NCI-H82 treated with DMSO at 0.1 percent for 48 hours (cell line): ENCODE measurements at regions not wholly inside any gene's neighbourhood (a gene's known extent, or its start where the extent isn't known, plus 50 kb on each side); places are given as distances from the start of the nearest gene placed in this dataset.
"Not testable (repeated sequence)": the region's sequence is repeated elsewhere in the genome, so short reads cannot be mapped to it uniquely, and the experiment has no call there.

ENCODE experiments used
- DNase-seq: peaks from one replicate; lab custom pipeline; 2025; ENCODE audit not compliant: unreplicated experiment; lab: John Stamatoyannopoulos, UW

DNA sequence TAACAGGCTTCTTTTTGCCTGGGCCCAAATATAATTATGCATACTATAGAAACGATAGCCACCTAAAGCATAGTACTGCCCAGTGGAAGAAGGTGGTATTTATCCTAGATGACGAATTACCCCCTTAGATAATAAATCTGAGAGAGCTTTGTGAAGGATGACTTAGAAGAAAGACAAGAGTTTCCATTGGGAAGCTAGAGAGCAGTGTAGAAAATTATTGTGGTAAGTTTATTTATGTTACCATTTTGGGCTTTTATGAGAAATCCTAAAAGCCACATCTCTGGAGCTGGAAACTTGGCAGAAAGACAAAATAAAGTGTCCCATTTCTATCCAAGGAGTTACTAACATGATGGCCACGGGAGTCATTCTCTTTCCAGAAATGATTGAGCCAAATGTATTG lies 172.0 kb upstream of the SEMA6A start:
- no peak for DNase-seq

DNA sequence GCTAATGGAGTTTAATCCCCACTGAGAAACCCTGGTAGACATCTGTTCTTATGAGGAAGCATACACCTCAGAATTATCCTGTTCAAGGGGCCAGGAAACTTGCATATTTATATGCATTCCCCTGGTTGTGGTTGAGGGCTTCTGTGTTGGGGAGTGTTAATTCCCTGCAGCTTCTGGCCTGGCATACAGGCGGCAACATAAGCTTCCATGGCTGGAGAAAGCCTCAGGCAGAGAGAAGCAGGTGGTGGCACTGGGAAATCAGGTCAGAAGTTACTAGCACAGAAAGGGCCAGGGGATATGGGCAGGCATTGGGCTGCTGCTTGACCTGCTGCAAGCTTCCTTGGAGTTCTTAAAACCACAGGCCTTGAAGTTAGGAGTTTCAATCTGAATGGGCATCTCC lies 166.1 kb upstream of the SEMA6A start:
- no peak for DNase-seq

DNA sequence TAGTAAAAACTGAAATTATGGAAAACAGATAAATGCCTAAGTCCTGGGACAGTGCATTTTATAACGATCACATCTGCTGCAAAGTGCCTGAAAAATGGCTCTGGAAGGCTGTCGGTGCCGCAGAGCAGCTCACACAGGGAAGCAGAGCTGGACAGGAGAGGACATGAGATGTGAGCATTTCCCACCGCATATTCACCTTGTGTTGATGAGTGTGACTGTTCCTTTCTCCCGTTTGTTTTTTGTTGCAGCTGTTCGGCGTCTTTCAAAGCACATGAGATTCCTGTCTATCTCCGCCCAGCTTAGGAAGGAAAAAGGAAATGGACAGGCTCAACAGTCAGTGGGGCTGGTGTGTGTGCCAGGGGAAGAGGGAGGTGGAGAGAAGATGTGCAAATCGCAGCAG lies 164.9 kb upstream of the SEMA6A start:
- DNase-seq = no peak

DNA sequence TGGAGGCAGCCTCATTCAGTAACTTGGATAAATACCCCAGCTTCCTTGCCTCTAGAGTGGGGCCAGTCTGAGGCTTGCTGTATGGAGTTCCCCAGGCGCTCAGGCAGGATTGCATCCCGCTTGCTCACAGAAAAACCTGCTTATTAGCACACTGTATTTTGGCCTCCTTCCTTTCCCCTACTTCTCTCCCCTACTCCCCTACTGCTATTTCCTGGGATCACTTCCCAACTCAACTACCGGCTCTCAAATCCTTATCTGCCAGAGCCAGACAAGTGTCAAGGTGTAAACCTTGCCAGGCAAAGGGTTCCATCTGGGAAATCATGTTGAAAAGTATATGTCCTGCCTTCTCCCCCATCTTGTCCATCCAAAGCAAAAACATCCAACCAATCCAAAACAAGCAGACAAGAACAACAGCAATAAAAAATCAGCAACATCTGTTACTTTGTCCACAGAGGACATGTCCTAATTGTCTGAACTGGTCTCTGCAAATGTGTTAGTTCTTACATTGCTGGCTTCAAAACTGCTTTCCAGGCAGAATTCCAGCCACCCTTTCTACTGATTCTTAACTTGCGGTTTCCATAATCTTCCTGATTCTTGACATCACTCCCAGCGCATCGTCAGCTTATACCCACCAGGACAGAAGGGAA lies 164.1 kb upstream of the SEMA6A start:
- DNase-seq = no peak

DNA sequence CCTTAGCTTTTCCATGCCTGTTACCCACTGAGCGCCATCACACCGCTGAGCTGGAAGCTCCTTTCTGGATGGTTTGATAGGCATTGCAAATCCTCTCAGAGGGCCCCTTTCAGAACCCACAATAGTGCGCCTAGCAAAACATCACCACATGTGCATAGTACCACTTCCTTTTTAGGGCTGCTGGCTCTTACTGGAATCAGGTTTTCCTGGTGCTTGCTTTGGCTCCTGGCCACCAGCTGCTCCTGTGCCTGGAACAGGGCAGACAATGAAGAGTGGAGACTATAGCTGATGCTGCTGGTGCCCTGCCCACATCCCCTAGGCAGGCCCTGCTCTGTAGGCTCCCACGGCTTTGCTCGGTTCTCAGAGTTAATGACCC lies 163.6 kb upstream of the SEMA6A start:
- DNase-seq = no peak

DNA sequence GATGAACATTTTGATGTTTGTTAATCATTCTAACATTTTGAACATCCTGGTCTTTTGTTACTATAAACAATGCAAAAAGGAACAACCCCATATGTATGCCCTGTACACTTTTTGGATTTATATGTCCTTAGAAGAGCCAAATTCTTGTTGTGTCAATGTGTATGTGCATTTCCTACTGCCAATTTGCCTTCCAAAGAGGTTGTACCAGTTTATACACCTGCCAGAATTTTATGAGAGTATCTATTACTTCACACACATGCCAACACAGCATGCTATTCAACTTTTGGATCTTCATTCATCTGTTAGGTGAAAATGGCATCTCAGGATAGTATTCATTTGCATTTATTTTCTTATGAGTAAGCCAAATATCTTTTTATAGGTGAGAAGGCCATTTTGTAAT lies 162.0 kb upstream of the SEMA6A start:
- DNase-seq = no peak

DNA sequence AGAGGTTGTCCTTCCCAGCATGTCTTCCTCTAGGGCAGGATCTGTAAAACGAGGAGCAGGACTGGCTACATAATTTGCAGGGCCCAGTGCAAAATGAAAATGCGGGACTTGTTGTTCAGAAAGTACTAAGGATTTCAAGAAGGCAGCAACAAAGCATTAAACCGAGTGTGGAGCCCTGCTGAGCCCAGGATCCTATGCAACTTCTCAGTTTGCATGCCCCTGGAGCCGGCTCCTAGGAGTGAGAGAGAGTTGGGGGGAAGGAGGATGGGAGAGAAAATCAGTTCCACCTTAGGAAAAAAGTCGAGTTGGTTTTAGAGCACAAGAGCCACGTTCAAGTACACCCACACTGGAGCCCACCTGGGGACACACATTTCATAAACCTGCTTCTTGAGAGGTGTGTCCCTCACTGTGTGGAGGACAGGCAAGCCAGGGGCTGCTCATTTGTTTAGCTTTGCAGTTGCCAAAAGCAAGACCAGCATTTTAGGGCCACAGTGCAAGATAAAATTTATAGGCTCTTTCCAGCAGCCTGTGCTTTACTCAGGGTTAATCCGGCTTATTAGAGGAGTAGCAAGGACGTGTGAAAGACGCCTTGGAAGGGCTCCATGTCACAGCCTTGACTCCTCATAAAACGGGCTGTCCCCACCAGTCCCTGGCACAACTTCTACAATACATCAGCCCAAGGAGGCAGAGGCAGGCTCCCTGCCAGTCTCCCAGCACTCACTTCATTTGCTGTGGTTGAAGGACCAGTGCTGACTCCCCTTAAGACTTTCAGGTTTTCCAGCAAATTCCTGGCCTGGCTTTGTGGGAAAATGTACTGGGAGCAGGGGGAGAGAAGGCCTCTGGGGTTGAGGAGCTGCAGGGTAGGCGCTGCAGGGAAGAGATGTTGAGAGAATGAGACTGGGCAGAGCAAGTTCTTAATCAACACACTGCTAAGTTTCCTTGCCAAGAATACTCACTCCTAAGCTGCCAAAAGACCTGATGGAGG lies 159.7 kb upstream of the SEMA6A start:
- no peak for DNase-seq

DNA sequence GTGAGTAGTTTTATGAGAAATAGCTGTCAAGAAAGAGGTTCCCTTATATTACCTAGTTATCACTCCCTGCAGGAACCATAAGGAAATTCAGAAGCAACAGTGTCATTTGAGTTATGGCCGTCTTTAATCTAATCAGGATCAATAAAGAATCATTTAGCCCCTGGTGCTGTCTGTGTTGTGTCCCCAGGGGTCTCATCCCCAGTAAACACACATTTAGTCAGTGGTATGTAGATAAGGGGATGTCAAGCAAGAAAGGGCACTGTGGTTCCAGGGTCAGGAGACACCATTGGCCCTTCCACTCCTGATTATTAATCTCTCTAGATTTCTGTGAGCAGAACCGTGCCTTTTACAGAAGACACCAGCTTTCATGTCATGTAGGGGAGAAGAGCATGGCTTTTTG lies 158.0 kb upstream of the SEMA6A start:
- no peak for DNase-seq

DNA sequence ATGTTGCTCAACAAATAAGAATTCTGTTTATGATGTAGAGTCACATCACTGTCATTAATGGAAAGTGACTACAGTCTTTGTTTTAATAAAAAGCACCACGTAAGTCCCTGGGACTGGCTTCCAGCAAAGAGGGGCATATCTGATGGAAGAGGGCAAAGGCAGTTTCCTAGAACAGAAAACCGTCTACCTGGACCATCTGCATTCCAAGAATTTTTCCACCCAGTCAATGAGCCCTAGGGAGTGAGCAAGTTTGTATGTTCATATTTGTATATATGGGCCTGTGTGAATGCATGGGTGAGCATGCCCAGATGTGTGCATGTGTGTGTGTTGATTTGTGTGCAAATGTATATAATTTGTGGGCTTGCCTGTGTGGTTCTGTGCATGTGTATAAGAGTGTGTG lies 156.8 kb upstream of the SEMA6A start:
- DNase-seq = no peak

DNA sequence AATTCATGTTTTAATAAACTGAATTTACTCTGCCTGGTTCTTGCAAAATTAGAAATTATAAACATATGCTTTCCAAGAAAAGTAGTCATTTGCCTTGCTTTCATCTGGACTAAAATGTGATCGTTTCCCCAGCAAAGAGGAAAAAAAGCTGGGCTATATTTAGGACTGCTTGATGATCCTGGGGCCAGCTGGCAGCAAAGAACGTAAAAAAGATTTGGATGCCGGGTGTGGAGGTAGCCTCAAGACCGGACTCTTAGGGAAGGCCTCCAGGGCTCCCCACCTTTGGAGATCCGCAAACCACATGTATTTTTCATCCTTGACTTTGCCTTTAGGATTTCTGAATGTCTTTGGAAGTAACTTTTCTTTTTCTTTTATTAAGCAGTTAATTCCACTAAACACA lies 156.1 kb upstream of the SEMA6A start:
- no peak for DNase-seq

DNA sequence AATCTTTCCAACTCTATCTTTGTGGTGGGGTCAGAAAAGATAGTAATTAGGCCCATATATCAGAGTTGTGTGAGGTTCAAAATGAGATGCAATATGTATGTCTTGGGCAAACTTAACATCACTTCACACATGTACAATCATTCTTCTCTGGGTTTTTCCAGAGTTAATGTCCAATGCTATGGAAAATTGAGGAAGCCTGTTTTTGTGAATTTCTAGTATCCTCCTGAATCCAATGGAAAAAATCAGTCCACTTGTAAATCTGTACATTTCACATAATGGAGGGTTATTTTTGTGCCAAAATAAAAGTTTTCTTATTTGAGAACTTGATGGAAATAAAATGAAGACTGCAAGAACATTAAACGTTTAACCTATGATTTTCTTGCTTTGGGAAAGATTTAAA lies 155.6 kb upstream of the SEMA6A start:
- no peak for DNase-seq

DNA sequence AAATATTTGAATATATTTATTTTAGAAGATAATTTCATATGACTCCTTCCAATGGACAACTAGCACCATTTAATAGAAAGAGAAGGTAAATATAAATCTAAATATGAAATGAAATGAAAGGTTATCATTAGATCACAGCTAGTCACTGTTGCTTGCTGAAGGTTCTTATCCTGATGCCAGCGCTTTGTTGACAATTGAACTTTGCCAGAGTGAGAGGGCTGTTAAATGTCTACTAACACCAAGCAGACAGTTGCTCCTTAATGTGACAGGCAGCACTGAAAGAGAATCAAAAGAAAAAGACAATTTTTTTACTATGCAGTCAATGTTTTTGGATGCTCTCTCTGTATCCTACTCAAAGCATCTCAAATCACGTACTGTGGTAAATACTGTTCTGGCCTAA lies 152.6 kb upstream of the SEMA6A start:
- no peak for DNase-seq

DNA sequence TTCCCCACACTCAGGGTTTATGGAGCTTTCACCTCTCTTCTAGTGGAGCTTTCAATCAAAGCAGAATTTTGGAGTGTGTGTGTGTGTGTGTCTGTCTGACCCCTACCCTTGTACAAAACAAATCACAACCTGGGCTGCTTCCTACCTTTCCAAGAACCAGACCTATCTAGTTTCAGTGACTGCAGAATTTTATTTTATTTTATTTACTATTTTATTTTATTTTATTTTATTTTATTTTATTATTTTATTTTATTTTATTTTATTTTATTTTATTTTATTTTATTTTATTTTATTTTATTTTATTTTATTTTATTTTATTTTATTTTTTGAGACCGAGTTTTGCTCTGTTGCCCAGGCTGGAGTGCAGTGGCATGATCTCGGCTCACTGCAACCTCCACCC lies 151.6 kb upstream of the SEMA6A start:
- DNase-seq = not testable (repeated sequence)

DNA sequence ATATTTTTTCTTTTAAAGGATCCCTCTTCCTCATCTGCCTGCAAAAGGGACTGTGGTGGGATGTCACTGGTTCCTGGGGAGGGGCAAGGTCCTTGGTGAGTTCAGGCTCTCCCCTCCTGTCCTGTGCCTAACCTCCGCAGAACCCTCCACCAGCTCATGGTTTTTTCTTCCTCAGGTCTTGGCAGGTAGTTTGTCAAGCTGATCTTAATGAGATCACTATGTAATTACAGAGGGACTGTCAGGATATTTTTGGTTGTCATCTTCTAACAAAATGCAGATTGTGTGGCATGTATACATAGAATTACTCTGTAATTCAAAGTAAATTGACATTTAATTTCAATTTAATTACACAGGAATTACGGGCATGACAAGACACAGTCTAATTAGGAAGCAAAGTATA lies 150.3 kb upstream of the SEMA6A start:
- DNase-seq = no peak

DNA sequence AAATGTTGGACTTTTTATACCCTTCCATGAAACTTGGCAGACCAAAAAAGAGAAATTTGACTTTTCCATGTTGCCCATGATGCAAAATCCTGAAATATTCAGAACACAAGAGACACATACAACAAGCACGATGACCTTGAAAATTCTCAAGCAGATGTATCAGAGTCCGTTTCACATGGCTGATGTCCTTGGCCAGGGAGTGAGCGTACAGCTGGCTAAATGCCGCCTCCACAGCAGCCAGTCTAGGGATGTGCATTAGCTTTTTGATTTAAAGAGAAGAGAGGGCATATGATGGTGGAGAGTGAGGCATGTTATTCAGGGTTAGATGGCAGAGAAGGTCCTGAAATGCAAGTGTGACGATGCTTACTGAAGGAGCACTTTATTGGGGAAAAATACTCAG lies 148.0 kb upstream of the SEMA6A start:
- no peak for DNase-seq

DNA sequence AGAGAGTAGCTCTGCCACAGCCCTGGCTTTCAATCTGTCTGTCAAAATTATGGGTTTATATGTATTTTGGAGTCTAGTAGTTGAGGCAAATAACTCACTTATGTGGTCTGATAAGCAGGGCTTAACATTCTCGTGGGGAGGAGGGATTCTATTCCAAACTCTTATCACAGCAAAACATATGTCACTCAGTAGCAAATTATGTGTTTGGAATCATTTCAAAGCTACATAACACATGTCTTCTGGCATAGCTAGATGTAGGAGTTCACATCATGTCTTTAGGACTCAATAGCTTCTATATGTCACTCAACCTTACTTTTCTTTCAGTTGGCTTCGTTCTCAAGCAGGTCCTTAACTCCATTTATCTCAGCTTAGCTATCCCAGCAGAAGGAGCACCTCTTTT lies 144.5 kb upstream of the SEMA6A start:
- DNase-seq = no peak

DNA sequence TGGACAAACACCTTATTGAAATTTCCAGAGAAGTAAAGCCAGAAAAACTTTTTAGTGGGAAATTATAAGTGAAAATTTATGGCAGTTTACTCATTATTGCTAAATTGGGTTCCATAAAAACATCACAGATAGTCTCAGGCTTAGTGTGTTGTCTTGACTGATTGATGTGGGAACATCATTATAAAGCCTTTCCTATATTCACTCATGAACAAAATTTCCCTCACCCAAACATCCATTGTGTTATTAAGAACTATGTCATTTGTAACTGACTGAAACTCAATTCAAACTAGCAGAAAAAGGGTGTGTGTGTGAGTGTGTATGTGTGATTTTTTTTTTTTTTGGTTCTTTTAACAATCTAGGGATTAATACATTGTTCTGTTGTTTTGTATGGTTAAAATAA lies 143.7 kb upstream of the SEMA6A start:
- DNase-seq = no peak

DNA sequence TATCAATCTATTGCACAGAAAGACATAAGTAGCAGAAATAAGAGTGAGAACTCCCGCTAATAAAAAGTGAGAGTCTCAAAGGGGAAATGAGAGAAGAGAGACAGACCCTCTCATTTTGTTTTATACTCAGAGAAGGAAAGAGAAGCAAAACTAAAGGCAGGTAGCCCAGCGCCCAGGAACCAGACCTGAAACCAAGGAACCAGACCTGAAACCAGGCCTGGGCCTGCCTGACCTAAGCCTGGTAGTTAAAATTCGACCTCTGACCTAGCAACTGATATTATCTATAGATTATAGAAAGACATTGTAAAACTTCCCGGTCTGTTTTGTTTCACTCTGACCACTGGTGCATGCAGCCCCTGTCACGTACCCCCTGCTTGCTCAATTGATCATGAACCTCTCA lies 134.5 kb upstream of the SEMA6A start:
- no peak for DNase-seq

DNA sequence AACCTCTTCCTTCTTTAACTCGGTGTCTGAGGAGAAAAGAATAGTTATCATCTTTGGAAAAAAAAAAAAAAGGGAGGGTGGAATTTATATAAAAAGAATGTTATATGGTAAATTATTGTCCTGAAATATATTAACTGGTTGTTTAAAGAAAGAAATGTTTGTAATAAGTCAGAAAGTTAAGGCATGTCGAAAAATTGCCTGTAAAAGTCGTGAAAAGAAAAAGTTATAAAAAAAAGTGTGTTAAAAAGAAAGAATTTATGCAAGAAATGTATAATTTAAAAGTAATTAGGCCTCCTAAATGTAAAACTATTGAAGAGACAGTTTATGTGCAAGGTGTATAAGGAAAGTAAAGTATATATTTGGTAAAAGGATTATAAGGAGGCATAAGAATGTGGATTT lies 130.5 kb upstream of the SEMA6A start:
- not testable (repeated sequence) for DNase-seq

DNA sequence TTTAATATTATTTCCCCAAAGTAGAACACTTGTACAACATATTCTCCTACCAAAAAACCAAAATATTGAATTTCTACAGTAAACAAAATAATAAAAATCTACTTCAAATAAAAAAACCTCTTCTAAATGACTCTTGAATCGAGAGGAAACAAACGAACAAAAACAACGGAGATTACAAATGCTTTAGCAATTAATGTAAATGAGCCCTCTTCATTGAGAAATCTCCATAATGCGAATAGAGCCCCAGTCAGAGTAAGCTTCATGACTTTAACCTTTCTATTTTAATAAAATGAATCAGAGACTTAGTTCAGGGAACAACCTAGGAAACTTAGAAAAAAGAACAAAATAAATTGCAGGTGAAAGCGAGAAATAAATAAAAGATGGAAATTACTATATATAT lies 129.3 kb upstream of the SEMA6A start:
- DNase-seq = no peak

DNA sequence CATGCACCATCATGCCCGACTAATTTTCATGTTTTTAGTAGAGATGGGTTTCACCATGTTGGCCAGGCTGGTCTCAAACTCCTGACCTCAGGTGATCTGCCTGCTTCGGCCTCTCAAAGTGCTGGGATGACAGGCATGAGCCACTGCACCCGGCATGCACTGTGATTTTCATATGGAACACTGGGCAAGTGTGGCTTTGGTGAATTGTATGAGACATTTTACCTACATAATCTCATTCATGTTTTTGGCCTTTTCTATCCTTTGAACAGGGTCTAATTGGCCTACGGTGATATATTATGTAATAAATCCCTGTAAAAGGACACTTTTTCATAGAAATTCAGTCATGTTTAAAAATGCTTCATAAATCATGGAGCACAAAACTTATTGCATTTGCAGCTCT lies 128.7 kb upstream of the SEMA6A start:
- no peak for DNase-seq

DNA sequence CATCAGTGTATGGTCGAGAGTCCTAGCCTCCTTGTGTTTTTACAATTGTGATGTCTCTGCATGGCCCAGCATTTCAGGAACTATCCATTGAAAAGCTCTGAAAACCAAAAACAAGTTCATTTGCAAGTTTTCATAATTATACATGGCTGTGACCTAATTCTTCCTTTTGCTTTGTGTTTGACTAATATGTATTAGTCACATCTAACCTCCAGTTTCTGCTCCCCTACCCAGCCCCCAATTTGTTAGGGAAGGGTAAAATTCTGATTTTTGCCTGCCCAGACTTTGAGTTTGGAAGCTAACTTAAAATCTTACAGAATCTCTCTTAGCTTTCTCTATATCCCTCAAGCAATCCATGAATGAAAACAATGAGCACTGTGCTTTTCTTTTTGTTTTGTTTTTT lies 128.2 kb upstream of the SEMA6A start:
- DNase-seq = no peak

DNA sequence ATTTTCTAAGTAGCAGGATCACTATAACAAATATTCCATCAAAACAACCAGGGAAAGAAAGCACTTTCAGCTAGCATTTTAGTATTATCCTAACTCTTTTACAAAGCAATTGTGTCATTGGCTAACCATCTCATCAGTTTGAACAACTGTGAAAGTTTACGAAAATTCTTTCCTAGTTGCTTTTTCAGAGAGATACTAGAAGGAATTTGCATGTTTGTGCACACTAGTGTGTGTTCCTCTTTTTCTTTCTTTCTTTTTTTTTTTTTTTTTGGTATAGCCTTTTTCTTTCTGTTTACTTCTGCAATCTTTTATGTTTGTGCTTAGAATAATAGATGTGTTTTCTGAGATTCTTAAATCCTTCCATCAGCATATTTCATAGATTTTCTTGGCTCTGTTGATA lies 124.7 kb upstream of the SEMA6A start:
- DNase-seq = no peak
